ENCODE measurements at regions not wholly inside any gene's neighbourhood (a gene's known extent, or its start where the extent isn't known, plus 50 kb on each side); places are given as distances from the start of the nearest gene placed in this dataset.

GRCh38 chr18:56545464-56545863 lies 92.9 kb downstream of the TXNL1 start:
- DNase-seq, result no peak

- peak in 1 of 2 experiments; percentile 53 for DNase-seq
These were observed 95.9 kb downstream of the TXNL1 start for GRCh38 chr18:56542476-56542875.

- DNase-seq, result peak; percentile 97
These were observed 96.6 kb downstream of the TXNL1 start for GRCh38 chr18:56541793-56542192.

- no peak for DNase-seq
These were observed 97.1 kb downstream of the TXNL1 start for GRCh38 chr18:56541340-56541739.

GRCh38 chr18:56538746-56539145 lies 99.6 kb downstream of the TXNL1 start:
- no peak for DNase-seq

GRCh38 chr18:56532176-56532840 lies 106.1 kb downstream of the TXNL1 start:
- DNase-seq, result no peak

- DNase-seq, result no peak
These were observed 115.6 kb downstream of the TXNL1 start for GRCh38 chr18:56522816-56523215.

GRCh38 chr18:56521263-56521662 lies 117.1 kb downstream of the TXNL1 start:
- DNase-seq, result no peak

- DNase-seq, result no peak
These were observed 120.6 kb downstream of the TXNL1 start for GRCh38 chr18:56517761-56518160.

GRCh38 chr18:56517196-56517595 lies 121.2 kb downstream of the TXNL1 start:
- DNase-seq, result no peak

GRCh38 chr18:56516789-56517188 lies 121.6 kb downstream of the TXNL1 start:
- DNase-seq, result no peak

GRCh38 chr18:56515522-56515921 lies 122.9 kb downstream of the TXNL1 start:
- no peak for DNase-seq

- no peak for DNase-seq
These were observed 126.4 kb downstream of the TXNL1 start for GRCh38 chr18:56511996-56512395.

GRCh38 chr18:56510108-56510507 lies 128.3 kb downstream of the TXNL1 start:
- DNase-seq, result no peak

- no peak for DNase-seq
These were observed 128.7 kb downstream of the TXNL1 start for GRCh38 chr18:56509656-56510055.

GRCh38 chr18:56508370-56509036 lies 129.9 kb downstream of the TXNL1 start:
- no peak for DNase-seq

- DNase-seq, result no peak
These were observed 132.4 kb downstream of the TXNL1 start for GRCh38 chr18:56505971-56506370.

GRCh38 chr18:56505293-56505692 lies 133.1 kb downstream of the TXNL1 start:
- no peak for DNase-seq

GRCh38 chr18:56501896-56502295 lies 136.5 kb downstream of the TXNL1 start:
- no peak for DNase-seq

- DNase-seq, result no peak
These were observed 142.5 kb downstream of the TXNL1 start for GRCh38 chr18:56495884-56496283.

GRCh38 chr18:56493531-56493930 lies 144.9 kb downstream of the TXNL1 start:
- no peak for DNase-seq

GRCh38 chr18:56492136-56492535 lies 146.3 kb downstream of the TXNL1 start:
- no peak for DNase-seq

GRCh38 chr18:56490942-56491341 lies 147.4 kb downstream of the TXNL1 start:
- peak in 1 of 2 experiments; percentile 37 for DNase-seq

GRCh38 chr18:56489893-56490292 lies 148.5 kb downstream of the TXNL1 start:
- DNase-seq, result no peak

GRCh38 chr18:56488739-56489138 lies 149.7 kb downstream of the TXNL1 start:
- no peak for DNase-seq
